ENCODE measurements at regions not wholly inside any gene's neighbourhood (a gene's known extent, or its start where the extent isn't known, plus 50 kb on each side); places are given as distances from the start of the nearest gene placed in this dataset.
A peak's percentile ranks its signal among the peaks of the same experiment; 100 is the strongest.
"Not testable (repeated sequence)": the region's sequence is repeated elsewhere in the genome, so short reads cannot be mapped to it uniquely, and the experiment has no call there.

DNA sequence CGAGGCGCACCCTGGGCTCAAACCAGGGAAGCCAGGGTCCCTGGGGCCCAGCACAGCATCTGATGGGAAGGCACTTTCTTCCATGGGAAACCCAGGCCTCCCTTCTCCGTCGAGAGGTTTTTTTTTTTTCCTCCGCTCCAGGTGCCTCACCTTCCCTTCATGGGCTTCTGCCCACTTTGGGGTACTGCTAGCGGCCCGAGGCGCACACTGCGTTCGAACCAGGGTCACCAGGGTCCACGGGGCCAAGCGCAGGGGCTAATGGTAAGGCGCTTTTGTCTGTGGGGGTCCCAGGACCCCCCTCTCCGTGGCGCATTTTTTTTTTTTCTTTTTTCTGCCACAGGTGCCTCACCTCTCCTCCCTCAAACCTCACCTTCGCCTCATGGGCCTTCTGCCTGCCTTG lies 1571.3 kb downstream of the TSPY10 start:
- no peak overlapping the region for H3K27ac ChIP-seq (ENCODE audit: low read length)
- intact Hi-C loops (cut with micrococcal nuclease) = no loop called here
- H2AFZ ChIP-seq (ENCODE audit: low read length) = no peak overlapping the region
- no peaks in the 10 kb centered on the region for H3K4me1 ChIP-seq (ENCODE audit: insufficient read depth, low read length)
- no peaks in the 10 kb centered on the region for H3K9me3 ChIP-seq (ENCODE audit: low read length)
- no peak overlapping the region for H3K9ac ChIP-seq (ENCODE audit: low read length)
- BruUV-seq (replicated peaks) = no TSS peak
- no peaks in the 10 kb centered on the region for H4K20me1 ChIP-seq (ENCODE audit: low read length)
- H3K36me3 ChIP-seq (ENCODE audit: low read depth, low read length) = no peaks in the 10 kb centered on the region
- DNase-seq = no peak
- H3K79me2 ChIP-seq (ENCODE audit: low read length) = no peaks in the 10 kb centered on the region
- TF ChIP-seq, protein P1, sequence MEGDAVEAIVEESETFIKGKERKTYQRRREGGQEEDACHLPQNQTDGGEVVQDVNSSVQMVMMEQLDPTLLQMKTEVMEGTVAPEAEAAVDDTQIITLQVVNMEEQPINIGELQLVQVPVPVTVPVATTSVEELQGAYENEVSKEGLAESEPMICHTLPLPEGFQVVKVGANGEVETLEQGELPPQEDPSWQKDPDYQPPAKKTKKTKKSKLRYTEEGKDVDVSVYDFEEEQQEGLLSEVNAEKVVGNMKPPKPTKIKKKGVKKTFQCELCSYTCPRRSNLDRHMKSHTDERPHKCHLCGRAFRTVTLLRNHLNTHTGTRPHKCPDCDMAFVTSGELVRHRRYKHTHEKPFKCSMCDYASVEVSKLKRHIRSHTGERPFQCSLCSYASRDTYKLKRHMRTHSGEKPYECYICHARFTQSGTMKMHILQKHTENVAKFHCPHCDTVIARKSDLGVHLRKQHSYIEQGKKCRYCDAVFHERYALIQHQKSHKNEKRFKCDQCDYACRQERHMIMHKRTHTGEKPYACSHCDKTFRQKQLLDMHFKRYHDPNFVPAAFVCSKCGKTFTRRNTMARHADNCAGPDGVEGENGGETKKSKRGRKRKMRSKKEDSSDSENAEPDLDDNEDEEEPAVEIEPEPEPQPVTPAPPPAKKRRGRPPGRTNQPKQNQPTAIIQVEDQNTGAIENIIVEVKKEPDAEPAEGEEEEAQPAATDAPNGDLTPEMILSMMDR (conservative IDR thresholded peaks at IDR 0.05; ENCODE audit: low read depth, low read length) = no peak
- TF ChIP-seq EZH2 (IDR thresholded peaks at IDR 0.05; ENCODE audit: low read length, unreplicated experiment) = no peak
- TF ChIP-seq EZH2phosphoT487 (IDR thresholded peaks at IDR 0.05; ENCODE audit: borderline replicate concordance, low read length) = no peak
- no peaks in the 10 kb centered on the region for H3K27me3 ChIP-seq (ENCODE audit: low read length)
- H3K4me2 ChIP-seq (ENCODE audit: low read length) = no peak overlapping the region
- ChIA-PET CTCF (no interaction called here), POLR2A (ENCODE audit: unreplicated experiment) (no interaction called here)
- no peaks in the 10 kb centered on the region for H3K9me2 ChIP-seq (replicated peaks; ENCODE audit: low read length)
- ATAC-seq = no peak
- no peaks in the 10 kb centered on the region for H3F3A ChIP-seq (ENCODE audit: low read length, unreplicated experiment)
- no peak overlapping the region for H3K4me3 ChIP-seq (ENCODE audit: low read length)

DNA sequence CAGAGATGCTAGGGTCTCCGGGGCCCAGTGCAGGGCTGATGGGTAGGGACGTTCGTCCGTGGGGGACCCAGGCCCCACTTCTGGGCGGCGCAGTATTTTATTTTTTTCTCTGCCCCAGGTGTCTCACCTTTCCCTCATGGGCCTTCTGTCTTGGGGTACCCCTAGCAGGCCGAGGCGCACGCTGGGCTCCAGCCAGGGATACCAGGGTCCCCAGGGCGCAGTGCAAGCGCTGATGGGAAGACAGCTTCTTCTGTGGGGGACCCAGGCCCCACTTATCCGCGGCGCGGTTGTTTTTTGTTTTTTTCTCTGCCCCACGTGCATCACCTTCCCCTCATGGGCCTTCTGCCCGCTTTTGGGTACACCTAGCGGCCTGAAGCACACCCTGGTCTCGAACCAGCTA lies 1572.8 kb downstream of the TSPY10 start:
- BruUV-seq (replicated peaks); H3K27ac ChIP-seq (ENCODE audit: low read length); H3K27me3 ChIP-seq (ENCODE audit: low read length); H3K79me2 ChIP-seq (ENCODE audit: low read length); H3K9ac ChIP-seq (ENCODE audit: low read length); CTCF ChIA-PET; H3K9me3 ChIP-seq (ENCODE audit: low read length); H4K20me1 ChIP-seq (ENCODE audit: low read length); DNase-seq; H3K4me3 ChIP-seq (ENCODE audit: low read length); H3F3A ChIP-seq (ENCODE audit: low read length, unreplicated experiment); H3K9me2 ChIP-seq (replicated peaks; ENCODE audit: low read length); H2AFZ ChIP-seq (ENCODE audit: low read length); POLR2A ChIA-PET (ENCODE audit: unreplicated experiment); H3K36me3 ChIP-seq (ENCODE audit: low read depth, low read length); H3K4me2 ChIP-seq (ENCODE audit: low read length); intact Hi-C loops (cut with micrococcal nuclease); ATAC-seq; H3K4me1 ChIP-seq (ENCODE audit: insufficient read depth, low read length): not testable (repeated sequence)

DNA sequence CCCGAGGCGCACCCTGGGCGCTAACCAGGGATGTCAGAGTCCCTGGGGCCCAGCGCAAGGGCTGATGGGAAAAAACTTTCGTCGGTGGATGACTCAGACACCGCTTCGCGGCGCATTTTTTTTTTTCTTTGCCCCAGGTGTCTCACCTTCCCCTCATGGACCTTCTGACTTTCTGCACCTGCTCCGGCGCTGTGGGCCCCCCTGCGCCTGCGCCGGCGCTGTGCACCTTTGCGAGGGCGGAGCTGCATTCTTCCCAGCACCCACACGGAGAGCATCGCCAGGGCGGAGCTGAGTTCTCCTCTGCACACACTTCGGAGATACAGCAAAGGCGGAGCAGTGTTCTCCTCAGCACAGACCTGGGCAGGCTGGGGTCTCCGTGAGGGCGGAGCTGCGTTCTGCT lies 1575.3 kb downstream of the TSPY10 start:
- peak; percentile 30 for DNase-seq
- H3K36me3 ChIP-seq (ENCODE audit: low read depth, low read length); CTCF ChIA-PET; POLR2A ChIA-PET (ENCODE audit: unreplicated experiment); H3K4me1 ChIP-seq (ENCODE audit: insufficient read depth, low read length); H3K4me2 ChIP-seq (ENCODE audit: low read length); H3K9me3 ChIP-seq (ENCODE audit: low read length); H3K27ac ChIP-seq (ENCODE audit: low read length); H3K4me3 ChIP-seq (ENCODE audit: low read length); ATAC-seq; H3K27me3 ChIP-seq (ENCODE audit: low read length); H2AFZ ChIP-seq (ENCODE audit: low read length); H3K9me2 ChIP-seq (replicated peaks; ENCODE audit: low read length); H4K20me1 ChIP-seq (ENCODE audit: low read length); H3K79me2 ChIP-seq (ENCODE audit: low read length); H3F3A ChIP-seq (ENCODE audit: low read length, unreplicated experiment); H3K9ac ChIP-seq (ENCODE audit: low read length); BruUV-seq (replicated peaks); intact Hi-C loops (cut with micrococcal nuclease): not testable (repeated sequence)

DNA sequence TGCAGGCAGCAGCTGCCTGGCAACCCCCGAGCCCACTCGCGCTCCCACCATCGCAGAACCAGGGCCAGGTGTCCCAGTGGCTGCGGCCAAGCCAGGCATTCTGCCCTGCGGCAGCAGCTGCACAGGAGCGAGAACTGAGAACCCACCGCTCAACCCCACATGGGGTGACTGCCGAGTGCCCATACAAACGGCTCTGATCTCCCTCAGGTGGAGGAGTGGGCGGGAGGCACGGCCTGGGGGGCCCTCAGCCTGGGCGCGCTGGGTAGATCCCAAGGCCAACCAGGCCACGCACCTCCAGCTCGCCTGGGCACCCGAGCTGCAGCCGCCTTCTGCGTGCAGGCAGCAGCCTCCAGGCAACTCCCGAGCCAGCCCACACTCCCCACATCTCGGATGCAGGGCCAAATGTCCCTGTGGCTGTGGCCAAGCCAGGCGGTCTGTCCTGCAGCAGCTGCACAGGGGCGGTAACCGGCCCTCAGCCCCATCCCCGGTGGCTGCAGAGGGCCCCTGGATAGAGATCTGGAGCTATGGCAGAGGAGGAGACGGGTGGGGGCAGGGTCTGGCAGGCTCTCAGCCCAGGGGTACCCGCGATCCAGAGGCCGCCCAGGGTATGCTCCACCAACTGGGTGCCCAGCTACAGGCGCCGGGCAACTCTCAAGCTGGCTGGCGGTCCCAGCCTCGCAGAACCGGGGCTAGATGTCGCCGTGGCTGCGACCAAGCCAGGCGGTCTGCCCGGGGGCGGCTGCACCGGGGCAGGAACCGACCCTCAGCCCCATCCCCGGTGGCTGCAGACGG lies 1579.6 kb downstream of the TSPY10 start:
- H3K9ac ChIP-seq (ENCODE audit: low read length); H3K4me1 ChIP-seq (ENCODE audit: insufficient read depth, low read length); H3K9me3 ChIP-seq (ENCODE audit: low read length); H3K36me3 ChIP-seq (ENCODE audit: low read depth, low read length); POLR2A ChIA-PET (ENCODE audit: unreplicated experiment); BruUV-seq (replicated peaks); H3K4me2 ChIP-seq (ENCODE audit: low read length); CTCF ChIA-PET; H3K27ac ChIP-seq (ENCODE audit: low read length); H3K4me3 ChIP-seq (ENCODE audit: low read length); intact Hi-C loops (cut with micrococcal nuclease); H2AFZ ChIP-seq (ENCODE audit: low read length); DNase-seq; H3K79me2 ChIP-seq (ENCODE audit: low read length); H4K20me1 ChIP-seq (ENCODE audit: low read length); ATAC-seq; H3K9me2 ChIP-seq (replicated peaks; ENCODE audit: low read length); H3F3A ChIP-seq (ENCODE audit: low read length, unreplicated experiment); H3K27me3 ChIP-seq (ENCODE audit: low read length): not testable (repeated sequence)

DNA sequence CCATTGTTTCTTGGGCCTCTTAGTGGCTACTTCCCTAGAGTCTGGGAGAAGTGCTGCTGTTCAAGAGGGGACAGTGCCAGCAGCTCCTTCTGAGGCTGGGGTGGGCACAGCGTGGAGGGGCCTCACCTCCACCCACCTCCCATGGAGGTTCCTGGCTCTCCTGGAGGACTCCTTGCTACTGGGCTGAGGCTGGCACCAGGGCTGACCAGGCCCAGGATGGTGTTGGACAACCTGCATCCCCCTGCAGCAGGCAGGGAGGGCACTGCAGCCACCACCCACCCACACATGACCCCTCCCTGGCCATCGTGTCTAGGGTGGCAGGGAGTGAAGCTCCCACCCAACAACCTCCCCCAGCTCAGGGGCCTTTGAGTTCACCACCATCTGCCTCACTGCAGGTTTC lies 1549.3 kb upstream of the USP9Y start:
- POLR2A ChIA-PET (ENCODE audit: unreplicated experiment); ATAC-seq; BruUV-seq (replicated peaks); H3K4me3 ChIP-seq (ENCODE audit: low read length); H2AFZ ChIP-seq (ENCODE audit: low read length); H3K79me2 ChIP-seq (ENCODE audit: low read length); H3K9me2 ChIP-seq (replicated peaks; ENCODE audit: low read length); DNase-seq; H3K4me1 ChIP-seq (ENCODE audit: insufficient read depth, low read length); H3K27ac ChIP-seq (ENCODE audit: low read length); H3K9ac ChIP-seq (ENCODE audit: low read length); H3K36me3 ChIP-seq (ENCODE audit: low read depth, low read length); H3F3A ChIP-seq (ENCODE audit: low read length, unreplicated experiment); H3K9me3 ChIP-seq (ENCODE audit: low read length); H3K4me2 ChIP-seq (ENCODE audit: low read length); intact Hi-C loops (cut with micrococcal nuclease); H3K27me3 ChIP-seq (ENCODE audit: low read length); H4K20me1 ChIP-seq (ENCODE audit: low read length); CTCF ChIA-PET: not testable (repeated sequence)

DNA sequence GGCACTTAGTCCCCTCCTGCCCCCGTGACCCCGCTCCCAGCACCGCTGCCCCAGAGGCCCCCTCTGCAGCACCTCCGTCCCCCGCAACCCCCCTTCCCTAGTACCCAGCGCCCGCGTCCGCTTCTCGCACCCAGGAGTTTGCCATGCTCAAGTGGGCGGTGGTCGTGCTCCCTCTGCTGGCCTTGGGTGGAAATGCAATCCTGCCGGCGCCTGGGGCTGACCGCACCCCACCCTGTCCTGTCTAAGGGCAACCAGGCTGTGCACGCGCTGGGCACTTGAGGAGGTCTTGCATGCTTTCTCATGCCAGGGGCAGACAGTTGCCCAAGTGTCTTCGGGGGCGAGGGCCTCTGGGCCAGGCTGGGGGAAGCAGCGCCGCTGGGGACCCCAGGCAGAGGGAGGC lies 1544.9 kb upstream of the USP9Y start:
- H4K20me1 ChIP-seq (ENCODE audit: low read length); H3K36me3 ChIP-seq (ENCODE audit: low read depth, low read length); H3K4me3 ChIP-seq (ENCODE audit: low read length); H3K4me1 ChIP-seq (ENCODE audit: insufficient read depth, low read length); H3K9ac ChIP-seq (ENCODE audit: low read length); ATAC-seq; H3K79me2 ChIP-seq (ENCODE audit: low read length); BruUV-seq (replicated peaks); H3K9me3 ChIP-seq (ENCODE audit: low read length); H3K27ac ChIP-seq (ENCODE audit: low read length); POLR2A ChIA-PET (ENCODE audit: unreplicated experiment); DNase-seq; H3K9me2 ChIP-seq (replicated peaks; ENCODE audit: low read length); H2AFZ ChIP-seq (ENCODE audit: low read length); H3F3A ChIP-seq (ENCODE audit: low read length, unreplicated experiment); H3K4me2 ChIP-seq (ENCODE audit: low read length); H3K27me3 ChIP-seq (ENCODE audit: low read length); intact Hi-C loops (cut with micrococcal nuclease); CTCF ChIA-PET: not testable (repeated sequence)
